ENCODE measurements at regions not wholly inside any gene's neighbourhood (a gene's known extent, or its start where the extent isn't known, plus 50 kb on each side); places are given as distances from the start of the nearest gene placed in this dataset.
"Not testable (repeated sequence)": the region's sequence is repeated elsewhere in the genome, so short reads cannot be mapped to it uniquely, and the experiment has no call there.

GRCh38 chr4:147223576-147223975 lies 257.3 kb upstream of the EDNRA start:
- Histone ChIP-seq H3K9ac (ENCODE audit: low read length) (no peak overlapping the region), H3K79me2 (ENCODE audit: low read length) (no peaks in the 10 kb centered on the region), H3K4me3 (ENCODE audit: low read length) (no peak overlapping the region), H4K20me1 (ENCODE audit: insufficient read depth, low read length) (no peaks in the 10 kb centered on the region), H3K27me3 (ENCODE audit: low read depth, low read length) (no peaks in the 10 kb centered on the region), H3K9me3 (ENCODE audit: insufficient read depth, low read length) (no peaks in the 10 kb centered on the region), H3K27ac (ENCODE audit: low read length) (no peak overlapping the region), H3K4me1 (ENCODE audit: low read length) (no peaks in the 10 kb centered on the region), H2AFZ (ENCODE audit: low read depth, low read length) (no peak overlapping the region), H3K36me3 (replicated peaks; ENCODE audit: low read depth, low read length) (no peaks in the 10 kb centered on the region), H3K4me2 (ENCODE audit: low read length) (no peak overlapping the region)
- TF ChIP-seq CTCF (IDR thresholded peaks at IDR 0.05; ENCODE audit: low read depth, low read length) (no peak), EZH2phosphoT487 (IDR thresholded peaks at IDR 0.05; ENCODE audit: low read depth) (no peak)

- no peaks in the 10 kb centered on the region for H3K79me2 ChIP-seq (ENCODE audit: low read length)
- H4K20me1 ChIP-seq (ENCODE audit: insufficient read depth, low read length): no peaks in the 10 kb centered on the region
- no peaks in the 10 kb centered on the region for H3K9me3 ChIP-seq (ENCODE audit: insufficient read depth, low read length)
- H3K4me3 ChIP-seq (ENCODE audit: low read length): no peak overlapping the region
- no peak overlapping the region for H2AFZ ChIP-seq (ENCODE audit: low read depth, low read length)
- no peaks in the 10 kb centered on the region for H3K27me3 ChIP-seq (ENCODE audit: low read depth, low read length)
- TF ChIP-seq CTCF (IDR thresholded peaks at IDR 0.05; ENCODE audit: low read depth, low read length): no peak
- no peak for TF ChIP-seq EZH2phosphoT487 (IDR thresholded peaks at IDR 0.05; ENCODE audit: low read depth)
- H3K36me3 ChIP-seq (replicated peaks; ENCODE audit: low read depth, low read length): no peaks in the 10 kb centered on the region
- H3K4me1 ChIP-seq (ENCODE audit: low read length): no peaks in the 10 kb centered on the region
- H3K4me2 ChIP-seq (ENCODE audit: low read length): no peak overlapping the region
- H3K9ac ChIP-seq (ENCODE audit: low read length): no peak overlapping the region
- H3K27ac ChIP-seq (ENCODE audit: low read length): no peak overlapping the region
Measured at GRCh38 chr4:147236806-147237205, 244.1 kb upstream of the EDNRA start.

- Histone ChIP-seq H4K20me1 (ENCODE audit: insufficient read depth, low read length) (no peaks in the 10 kb centered on the region), H3K4me3 (ENCODE audit: low read length) (no peak overlapping the region), H3K27ac (ENCODE audit: low read length) (no peak overlapping the region), H2AFZ (ENCODE audit: low read depth, low read length) (no peak overlapping the region), H3K79me2 (ENCODE audit: low read length) (no peaks in the 10 kb centered on the region), H3K36me3 (replicated peaks; ENCODE audit: low read depth, low read length) (no peaks in the 10 kb centered on the region), H3K9ac (ENCODE audit: low read length) (no peak overlapping the region), H3K27me3 (ENCODE audit: low read depth, low read length) (no peaks in the 10 kb centered on the region), H3K4me2 (ENCODE audit: low read length) (no peak overlapping the region), H3K4me1 (ENCODE audit: low read length) (no peaks in the 10 kb centered on the region), H3K9me3 (ENCODE audit: insufficient read depth, low read length) (no peaks in the 10 kb centered on the region)
- TF ChIP-seq EZH2phosphoT487 (IDR thresholded peaks at IDR 0.05; ENCODE audit: low read depth): no peak
Measured at GRCh38 chr4:147244786-147245185, 236.1 kb upstream of the EDNRA start.

- no peaks in the 10 kb centered on the region for H3K4me1 ChIP-seq (ENCODE audit: low read length)
- no peak overlapping the region for H3K4me3 ChIP-seq (ENCODE audit: low read length)
- H3K9me3 ChIP-seq (ENCODE audit: insufficient read depth, low read length): peaks cover 6% of the 10 kb centered on the region; the same call in 1 of the 2 replicates
- no peak overlapping the region for H2AFZ ChIP-seq (ENCODE audit: low read depth, low read length)
- no peaks in the 10 kb centered on the region for H3K79me2 ChIP-seq (ENCODE audit: low read length)
- no peaks in the 10 kb centered on the region for H3K27me3 ChIP-seq (ENCODE audit: low read depth, low read length)
- no peak overlapping the region for H3K27ac ChIP-seq (ENCODE audit: low read length)
- no peaks in the 10 kb centered on the region for H4K20me1 ChIP-seq (ENCODE audit: insufficient read depth, low read length)
- TF ChIP-seq CTCF (IDR thresholded peaks at IDR 0.05; ENCODE audit: low read depth, low read length): no peak
- no peak for TF ChIP-seq EZH2phosphoT487 (IDR thresholded peaks at IDR 0.05; ENCODE audit: low read depth)
- H3K36me3 ChIP-seq (replicated peaks; ENCODE audit: low read depth, low read length): no peaks in the 10 kb centered on the region
- H3K9ac ChIP-seq (ENCODE audit: low read length): no peak overlapping the region
- no peak overlapping the region for H3K4me2 ChIP-seq (ENCODE audit: low read length)
Measured at GRCh38 chr4:147246096-147246495, 234.8 kb upstream of the EDNRA start.

GRCh38 chr4:147246528-147246927 lies 234.4 kb upstream of the EDNRA start:
- not testable (repeated sequence) for H3K9ac ChIP-seq (ENCODE audit: low read length); H4K20me1 ChIP-seq (ENCODE audit: insufficient read depth, low read length); H3K36me3 ChIP-seq (replicated peaks; ENCODE audit: low read depth, low read length); H2AFZ ChIP-seq (ENCODE audit: low read depth, low read length); H3K4me3 ChIP-seq (ENCODE audit: low read length); H3K4me2 ChIP-seq (ENCODE audit: low read length); H3K79me2 ChIP-seq (ENCODE audit: low read length); H3K27ac ChIP-seq (ENCODE audit: low read length); H3K27me3 ChIP-seq (ENCODE audit: low read depth, low read length); H3K4me1 ChIP-seq (ENCODE audit: low read length)
- H3K9me3 ChIP-seq (ENCODE audit: insufficient read depth, low read length): peaks cover 11% of the 10 kb centered on the region; the same call in 1 of the 2 replicates
